ENCODE measurements at regions not wholly inside any gene's neighbourhood (a gene's known extent, or its start where the extent isn't known, plus 50 kb on each side); places are given as distances from the start of the nearest gene placed in this dataset.

DNA sequence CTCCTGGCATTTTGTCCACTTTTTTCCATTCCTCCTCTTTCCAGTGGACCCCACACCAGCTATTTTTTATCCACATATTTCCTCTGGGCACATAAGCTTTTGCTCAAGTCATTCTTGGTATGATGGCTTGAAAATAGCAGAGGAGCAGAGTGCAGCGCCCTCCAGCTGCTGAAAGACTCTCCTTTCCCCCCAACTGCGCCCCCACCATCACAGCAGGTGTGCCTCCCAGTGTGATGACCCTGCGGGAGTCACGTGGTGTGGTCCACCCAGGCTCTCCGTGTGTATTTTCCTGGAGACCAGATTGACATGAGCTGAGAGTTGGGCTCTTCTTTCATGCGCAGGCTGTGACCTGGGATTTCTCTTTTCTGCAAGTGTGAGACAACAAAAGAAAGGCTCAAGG is 1241.6 kb downstream of the TBC1D22A start (continued):
- TF ChIP-seq ZNF462 (CRISPR knock-in tag; IDR thresholded peaks at IDR 0.05) (no peak), NANOG (IDR thresholded peaks at IDR 0.05; ENCODE audit: borderline replicate concordance) (no peak), CREB1 (CRISPR knock-in tag; IDR thresholded peaks at IDR 0.05; ENCODE audit: low read depth) (no peak)

DNA sequence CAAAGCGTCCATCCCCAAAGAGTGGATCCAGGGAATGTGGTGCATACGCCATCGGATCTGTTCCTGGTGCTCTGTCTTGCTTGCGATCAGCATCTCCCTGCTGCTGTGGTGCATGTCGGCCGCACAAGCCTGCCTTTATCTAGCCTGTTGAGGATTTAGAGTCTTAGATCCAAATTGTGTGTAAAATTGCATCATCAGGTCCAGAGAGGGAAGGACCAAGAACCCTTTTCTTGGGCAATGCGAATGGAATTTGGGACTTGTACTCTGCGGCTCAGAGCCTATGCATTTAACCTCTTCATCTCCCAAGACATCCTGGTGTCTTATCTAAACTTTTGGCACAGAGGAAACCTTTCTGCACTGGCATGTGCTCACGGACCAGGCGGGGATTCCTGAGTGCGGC is 1238.7 kb downstream of the TBC1D22A start:
- H3K4me1 Mint-ChIP-seq, result no peaks in the 10 kb centered on the region; the same call in 2 of the 3 replicates
- H3K4me3 ChIP-seq, result no peak overlapping the region
- peaks cover 50% of the 10 kb centered on the region for H3K9me3 Mint-ChIP-seq
- H3K27me3 Mint-ChIP-seq (ENCODE audit: insufficient read depth, low read depth, poor library complexity), result peaks cover 4% of the 10 kb centered on the region
- H2AFZ ChIP-seq, result no peak overlapping the region
- H3K27ac Mint-ChIP-seq, result no peak overlapping the region
- no peaks in the 10 kb centered on the region; the same call in 1 of the 3 replicates for H3K36me3 Mint-ChIP-seq (ENCODE audit: low read depth)
- H3K36me3 ChIP-seq (ENCODE audit: insufficient read depth), result peaks cover 5% of the 10 kb centered on the region; the same call in 1 of the 2 replicates
- H3K27me3 ChIP-seq (ENCODE audit: insufficient read depth), result no peaks in the 10 kb centered on the region
- no peaks in the 10 kb centered on the region for H3K4me1 ChIP-seq (ENCODE audit: insufficient read depth)
- no peak overlapping the region for H3K4me2 ChIP-seq
- H4K20me1 ChIP-seq (replicated peaks; ENCODE audit: insufficient read depth), result no peaks in the 10 kb centered on the region
- no peaks in the 10 kb centered on the region for H3K79me2 ChIP-seq (replicated peaks; ENCODE audit: insufficient read depth)
- H3F3A ChIP-seq (replicated peaks; ENCODE audit: low read depth), result no peaks in the 10 kb centered on the region
- H3K27ac ChIP-seq (ENCODE audit: low read depth), result no peak overlapping the region
- H3K9me2 ChIP-seq (ENCODE audit: insufficient read depth), result no peaks in the 10 kb centered on the region
- ATAC-seq, result no peak
- DNase-seq (ENCODE audit: low spot score), result no peak
- H3K4me3 Mint-ChIP-seq, result no peak overlapping the region
- TF ChIP-seq ZNF114 (CRISPR knock-in tag; IDR thresholded peaks at IDR 0.05) (no peak), CTCF (conservative IDR thresholded peaks at IDR 0.05; ENCODE audit: low read depth in 2 of 2) (no peak), EZH2phosphoT487 (IDR thresholded peaks at IDR 0.05; ENCODE audit: unreplicated experiment) (no peak), POLR2AphosphoS5 (IDR thresholded peaks at IDR 0.05; ENCODE audit: low read depth) (no peak), ZNF331 (CRISPR knock-in tag; IDR thresholded peaks at IDR 0.05; ENCODE audit: low read depth) (no peak), CREB1 (CRISPR knock-in tag; IDR thresholded peaks at IDR 0.05; ENCODE audit: low read depth) (no peak), STAT1 (IDR thresholded peaks at IDR 0.05; ENCODE audit: unreplicated experiment) (no peak), JUNB (IDR thresholded peaks at IDR 0.05; ENCODE audit: unreplicated experiment) (no peak), EZH2 (IDR thresholded peaks at IDR 0.05; ENCODE audit: low read depth, unreplicated experiment) (no peak), NANOG (IDR thresholded peaks at IDR 0.05; ENCODE audit: borderline replicate concordance) (no peak)
- TF ChIP-seq, protein P1, sequence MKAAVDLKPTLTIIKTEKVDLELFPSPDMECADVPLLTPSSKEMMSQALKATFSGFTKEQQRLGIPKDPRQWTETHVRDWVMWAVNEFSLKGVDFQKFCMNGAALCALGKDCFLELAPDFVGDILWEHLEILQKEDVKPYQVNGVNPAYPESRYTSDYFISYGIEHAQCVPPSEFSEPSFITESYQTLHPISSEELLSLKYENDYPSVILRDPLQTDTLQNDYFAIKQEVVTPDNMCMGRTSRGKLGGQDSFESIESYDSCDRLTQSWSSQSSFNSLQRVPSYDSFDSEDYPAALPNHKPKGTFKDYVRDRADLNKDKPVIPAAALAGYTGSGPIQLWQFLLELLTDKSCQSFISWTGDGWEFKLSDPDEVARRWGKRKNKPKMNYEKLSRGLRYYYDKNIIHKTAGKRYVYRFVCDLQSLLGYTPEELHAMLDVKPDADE (IDR thresholded peaks at IDR 0.05), result no peak

All from GM23338 (cell line).